Ishikawa (cell line): ENCODE measurements at regions not wholly inside any gene's neighbourhood (a gene's known extent, or its start where the extent isn't known, plus 50 kb on each side); places are given as distances from the start of the nearest gene placed in this dataset.

ENCODE experiments used
- CEBPB ChIP-seq: IDR thresholded peaks from 2 replicates; pipeline ENCODE4 v1.6.1; 2012
- CREB1 ChIP-seq: IDR thresholded peaks from 2 replicates; pipeline ENCODE4 v1.6.1; 2012; ENCODE audit warnings: low read depth
- EGR1 ChIP-seq: IDR thresholded peaks from 2 replicates; pipeline ENCODE4 v1.6.1; 2012
- EP300 ChIP-seq: IDR thresholded peaks from 2 replicates; pipeline ENCODE4 v1.6.1; 2012; ENCODE audit warnings: borderline replicate concordance
- FOXM1 ChIP-seq: IDR thresholded peaks from 2 replicates; pipeline ENCODE4 v1.6.1; 2012; ENCODE audit warnings: low read depth, borderline replicate concordance
- NFIC ChIP-seq: IDR thresholded peaks from 2 replicates; pipeline ENCODE4 v1.6.1; 2012
- RAD21 ChIP-seq: IDR thresholded peaks from 2 replicates; pipeline ENCODE4 v1.6.1; 2012; ENCODE audit warnings: low read depth
- TAF1 ChIP-seq: IDR thresholded peaks from 2 replicates; pipeline ENCODE4 v1.6.1; 2012; ENCODE audit warnings: low read depth, mild to moderate bottlenecking
- TCF12 ChIP-seq: IDR thresholded peaks from 2 replicates; pipeline ENCODE4 v1.6.1; 2012; ENCODE audit warnings: low read depth
- TEAD4 ChIP-seq: IDR thresholded peaks from 2 replicates; pipeline ENCODE4 v1.6.1; 2012
- YY1 ChIP-seq: IDR thresholded peaks from 2 replicates; pipeline ENCODE4 v1.6.1; 2012; ENCODE audit warnings: low read depth
- ZBTB7A ChIP-seq: IDR thresholded peaks from 2 replicates; pipeline ENCODE4 v1.6.1; 2012; ENCODE audit warnings: low read depth
- TF ChIP-seq, protein P1 (sequence below): IDR thresholded peaks from 2 replicates; pipeline ENCODE4 v1.6.1; 2012
- TF ChIP-seq, protein P2 (sequence below): IDR thresholded peaks from 2 replicates; pipeline ENCODE4 v1.6.1; 2012; ENCODE audit warnings: low read depth, mild to moderate bottlenecking
- TF ChIP-seq, protein P3 (sequence below): IDR thresholded peaks from 2 replicates; pipeline ENCODE4 v1.6.1; 2012

DNA sequence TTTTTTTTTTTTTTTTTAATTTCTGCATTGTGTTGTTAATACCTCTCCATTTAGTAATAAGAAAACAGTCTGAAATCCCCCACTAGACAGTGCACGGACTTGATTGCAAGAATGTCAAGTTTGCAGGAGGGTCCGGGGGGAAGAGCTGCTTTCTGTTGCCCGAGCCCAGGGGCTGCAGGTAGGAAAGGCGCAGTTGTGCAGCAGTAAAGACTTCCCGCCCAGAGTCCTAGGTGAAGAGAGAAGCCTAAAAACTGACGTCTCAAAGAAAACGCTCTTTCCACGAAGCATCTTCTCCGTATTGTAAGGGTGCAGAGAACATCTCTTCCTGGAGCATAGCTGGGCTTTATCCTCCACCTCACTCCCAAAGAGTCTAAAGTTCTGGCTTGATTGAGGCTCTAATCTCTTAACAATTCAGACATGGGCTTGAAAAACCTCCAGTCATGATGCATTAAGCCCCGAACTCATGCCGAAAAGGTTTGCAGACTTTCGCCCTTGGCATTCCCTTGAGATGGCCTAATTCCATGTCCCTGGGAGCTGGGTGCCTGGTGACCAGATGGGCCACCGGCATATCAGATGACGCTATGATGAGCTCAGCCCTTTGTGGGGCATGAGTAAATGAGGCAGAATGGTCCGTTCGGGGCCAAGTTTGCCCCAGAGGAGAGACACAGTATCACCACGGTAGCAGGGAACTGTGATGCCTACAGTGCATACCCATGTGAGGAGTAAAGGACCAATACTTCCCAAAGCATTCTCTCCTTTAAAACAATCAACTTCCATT, 436.2 kb upstream of the ZFHX3 start:
- TF ChIP-seq, protein P1, sequence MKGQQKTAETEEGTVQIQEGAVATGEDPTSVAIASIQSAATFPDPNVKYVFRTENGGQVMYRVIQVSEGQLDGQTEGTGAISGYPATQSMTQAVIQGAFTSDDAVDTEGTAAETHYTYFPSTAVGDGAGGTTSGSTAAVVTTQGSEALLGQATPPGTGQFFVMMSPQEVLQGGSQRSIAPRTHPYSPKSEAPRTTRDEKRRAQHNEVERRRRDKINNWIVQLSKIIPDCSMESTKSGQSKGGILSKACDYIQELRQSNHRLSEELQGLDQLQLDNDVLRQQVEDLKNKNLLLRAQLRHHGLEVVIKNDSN, result no peak
- TF ChIP-seq, protein P2, sequence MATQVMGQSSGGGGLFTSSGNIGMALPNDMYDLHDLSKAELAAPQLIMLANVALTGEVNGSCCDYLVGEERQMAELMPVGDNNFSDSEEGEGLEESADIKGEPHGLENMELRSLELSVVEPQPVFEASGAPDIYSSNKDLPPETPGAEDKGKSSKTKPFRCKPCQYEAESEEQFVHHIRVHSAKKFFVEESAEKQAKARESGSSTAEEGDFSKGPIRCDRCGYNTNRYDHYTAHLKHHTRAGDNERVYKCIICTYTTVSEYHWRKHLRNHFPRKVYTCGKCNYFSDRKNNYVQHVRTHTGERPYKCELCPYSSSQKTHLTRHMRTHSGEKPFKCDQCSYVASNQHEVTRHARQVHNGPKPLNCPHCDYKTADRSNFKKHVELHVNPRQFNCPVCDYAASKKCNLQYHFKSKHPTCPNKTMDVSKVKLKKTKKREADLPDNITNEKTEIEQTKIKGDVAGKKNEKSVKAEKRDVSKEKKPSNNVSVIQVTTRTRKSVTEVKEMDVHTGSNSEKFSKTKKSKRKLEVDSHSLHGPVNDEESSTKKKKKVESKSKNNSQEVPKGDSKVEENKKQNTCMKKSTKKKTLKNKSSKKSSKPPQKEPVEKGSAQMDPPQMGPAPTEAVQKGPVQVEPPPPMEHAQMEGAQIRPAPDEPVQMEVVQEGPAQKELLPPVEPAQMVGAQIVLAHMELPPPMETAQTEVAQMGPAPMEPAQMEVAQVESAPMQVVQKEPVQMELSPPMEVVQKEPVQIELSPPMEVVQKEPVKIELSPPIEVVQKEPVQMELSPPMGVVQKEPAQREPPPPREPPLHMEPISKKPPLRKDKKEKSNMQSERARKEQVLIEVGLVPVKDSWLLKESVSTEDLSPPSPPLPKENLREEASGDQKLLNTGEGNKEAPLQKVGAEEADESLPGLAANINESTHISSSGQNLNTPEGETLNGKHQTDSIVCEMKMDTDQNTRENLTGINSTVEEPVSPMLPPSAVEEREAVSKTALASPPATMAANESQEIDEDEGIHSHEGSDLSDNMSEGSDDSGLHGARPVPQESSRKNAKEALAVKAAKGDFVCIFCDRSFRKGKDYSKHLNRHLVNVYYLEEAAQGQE, result no peak
- TF ChIP-seq EP300 (no peak), ZBTB7A (no peak), CREB1 (no peak), TAF1 (no peak), RAD21 (no peak), CEBPB (no peak), TEAD4 (no peak), TCF12 (no peak), NFIC (no peak), YY1 (no peak), EGR1 (no peak), FOXM1 (no peak)
- TF ChIP-seq, protein P3, sequence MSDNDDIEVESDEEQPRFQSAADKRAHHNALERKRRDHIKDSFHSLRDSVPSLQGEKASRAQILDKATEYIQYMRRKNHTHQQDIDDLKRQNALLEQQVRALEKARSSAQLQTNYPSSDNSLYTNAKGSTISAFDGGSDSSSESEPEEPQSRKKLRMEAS, result no peak

DNA sequence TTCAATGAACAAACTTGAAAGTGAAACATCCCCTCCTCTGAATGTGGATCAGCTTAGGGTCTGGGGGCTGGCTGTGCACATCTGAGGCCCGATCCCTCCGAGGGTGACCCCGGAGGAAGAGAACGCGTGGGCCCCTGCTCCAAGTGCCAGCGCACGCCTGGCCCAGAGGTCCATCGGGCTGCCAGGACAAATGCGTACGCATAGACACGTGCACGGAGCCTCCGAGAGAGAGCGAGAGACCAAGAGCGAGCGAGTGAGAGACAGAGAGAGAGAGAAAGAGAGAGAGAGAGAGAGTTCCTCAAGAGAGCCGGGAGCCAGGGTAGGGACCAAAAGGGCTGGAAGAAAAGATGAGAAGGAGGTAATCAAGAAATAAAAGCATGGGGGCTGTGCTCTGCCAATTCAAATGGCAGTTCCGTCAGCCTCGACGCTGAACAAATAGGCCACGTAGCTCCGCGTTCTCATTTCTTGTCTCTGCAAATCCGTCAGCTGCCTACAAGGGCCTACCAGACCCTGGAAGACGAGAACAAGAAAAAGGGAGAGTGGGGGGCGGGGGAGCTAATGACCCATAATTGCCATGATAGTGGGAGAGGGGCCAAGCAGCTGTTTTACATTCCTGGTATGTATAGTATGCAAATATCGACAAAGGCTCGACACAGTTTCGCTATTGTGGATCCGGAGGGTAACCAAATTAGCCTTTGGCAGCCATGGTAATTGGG, 435.3 kb upstream of the ZFHX3 start:
- no peak for TF ChIP-seq FOXM1
- no peak for TF ChIP-seq EP300
- no peak for TF ChIP-seq EGR1
- no peak for TF ChIP-seq TEAD4
- TF ChIP-seq TAF1, result no peak
- TF ChIP-seq, protein P3, result no peak
- TF ChIP-seq, protein P2, result no peak
- no peak for TF ChIP-seq TCF12
- TF ChIP-seq ZBTB7A, result no peak
- no peak for TF ChIP-seq CREB1

DNA sequence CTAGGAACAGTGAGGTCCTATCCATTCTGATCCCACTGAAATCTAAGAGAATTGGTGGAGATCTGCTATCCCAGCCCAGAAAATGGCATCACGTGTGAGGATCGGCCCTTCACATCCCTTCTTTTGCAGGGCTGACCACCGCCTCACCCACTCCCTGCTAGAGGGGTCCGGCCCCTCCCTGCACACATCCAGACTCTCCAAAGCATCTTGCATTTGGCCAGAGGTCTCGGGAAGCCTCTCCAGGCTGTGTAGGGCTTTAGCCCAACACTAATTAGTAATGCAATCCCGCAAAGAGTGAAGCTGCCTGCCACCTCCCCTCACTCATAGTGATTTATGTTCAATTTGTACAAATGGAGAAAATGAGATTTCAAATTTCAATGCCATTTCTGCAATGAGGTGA, 434.4 kb upstream of the ZFHX3 start:
- TF ChIP-seq, protein P3, result no peak
- TF ChIP-seq RAD21 (no peak), NFIC (no peak), ZBTB7A (no peak), EGR1 (no peak), CREB1 (no peak), TEAD4 (no peak), TAF1 (no peak), EP300 (no peak), YY1 (no peak), CEBPB (no peak), TCF12 (no peak), FOXM1 (no peak)
- TF ChIP-seq, protein P2, result no peak
- TF ChIP-seq, protein P1, result no peak

DNA sequence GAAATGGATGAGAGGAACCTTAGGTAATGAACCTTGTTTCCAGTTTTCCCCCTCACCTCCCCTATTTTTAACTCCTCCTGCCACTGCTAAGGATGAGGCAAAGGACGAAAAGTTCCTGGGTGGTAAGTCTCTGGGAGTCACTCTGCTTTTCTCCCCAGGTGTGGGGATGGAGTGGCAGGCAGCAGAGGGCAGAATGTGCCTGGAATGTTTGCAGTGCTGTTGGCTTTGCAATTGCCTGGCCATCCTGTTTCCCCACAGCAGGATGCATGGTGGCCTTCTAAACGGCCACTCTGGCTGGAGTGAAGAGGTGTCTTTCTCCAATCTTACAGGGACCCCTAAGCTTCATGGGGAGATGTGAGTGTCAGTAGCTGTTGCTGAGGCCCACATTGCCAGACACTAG, 432.5 kb upstream of the ZFHX3 start:
- no peak for TF ChIP-seq TCF12
- TF ChIP-seq FOXM1, result no peak
- TF ChIP-seq, protein P1, result no peak
- no peak for TF ChIP-seq NFIC
- TF ChIP-seq RAD21, result no peak
- TF ChIP-seq, protein P3, result no peak
- TF ChIP-seq EP300, result no peak
- TF ChIP-seq ZBTB7A, result no peak
- TF ChIP-seq EGR1, result no peak
- no peak for TF ChIP-seq TEAD4
- TF ChIP-seq, protein P2, result no peak
- no peak for TF ChIP-seq TAF1
- TF ChIP-seq YY1, result no peak
- no peak for TF ChIP-seq CREB1
- TF ChIP-seq CEBPB, result no peak
